IMR-90 (cell line): ENCODE measurements at regions not wholly inside any gene's neighbourhood (a gene's known extent, or its start where the extent isn't known, plus 50 kb on each side); places are given as distances from the start of the nearest gene placed in this dataset.

Experiments
- ATAC-seq: fragments of 200-7000 bp; cut with Tn5 transposase; 2 replicates; pipeline ENCODE4 v1.9.1; 2020; ENCODE audit warnings: low read depth, mild to moderate bottlenecking, moderate library complexity
- BruUV-seq: library from RNA; stranded (reverse); fragments of 400-500 nt; replicated peaks from 2 replicates; lab custom pipeline; 2021; lab: Mats Ljungman, UMichigan
- CTCF ChIA-PET: fragments of 300-600 bp; formaldehyde crosslinking; extraction: SDS; loops from one replicate; lab custom pipeline; 2021; ENCODE audit warnings: antibody characterized with exemption; lab: Yijun Ruan, JAX
- POLR2A ChIA-PET: fragments of 300-600 bp; sonication (Branson Sonifier 250); formaldehyde crosslinking; loops from one replicate; lab custom pipeline; 2022; ENCODE audit warnings: antibody characterized with exemption; ENCODE audit not compliant: unreplicated experiment; lab: Charles Lee
- DNase-seq: peaks from one replicate; pipeline ENCODE4 v3.0.0; 2013
- H2AFZ ChIP-seq: replicated peaks from 2 replicates; pipeline ENCODE3; 2013; ENCODE audit warnings: low read length, mild to moderate bottlenecking; ENCODE audit not compliant: poor library complexity
- H2AK5ac ChIP-seq: 2 replicates; pipeline ENCODE4 v1.6.1; 2013; ENCODE audit warnings: low read depth, low read length, inconsistent platforms
- H2AK9ac ChIP-seq: replicated peaks from 2 replicates; pipeline ENCODE3; 2013; ENCODE audit warnings: mild to moderate bottlenecking, low read depth, low read length, moderate library complexity; ENCODE audit not compliant: poor library complexity
- H2BK120ac ChIP-seq: 2 replicates; pipeline ENCODE4 v1.6.1; 2013; ENCODE audit warnings: low read depth, low read length, inconsistent platforms
- H2BK15ac ChIP-seq: 3 replicates; pipeline ENCODE4 v1.6.1; 2013; ENCODE audit warnings: low read depth, low read length, inconsistent platforms
- H2BK20ac ChIP-seq: 2 replicates; pipeline ENCODE4 v1.6.1; 2013; ENCODE audit warnings: low read depth, mild to moderate bottlenecking, inconsistent platforms, low read length, moderate library complexity
- H2BK5ac ChIP-seq: 2 replicates; pipeline ENCODE4 v1.6.1; 2013; ENCODE audit warnings: mild to moderate bottlenecking, low read depth, low read length, inconsistent platforms; ENCODE audit not compliant: poor library complexity, severe bottlenecking
- H3K14ac ChIP-seq: replicated peaks from 2 replicates; pipeline ENCODE4 v1.6.1; 2013; ENCODE audit warnings: low read depth, low read length, inconsistent platforms
- H3K18ac ChIP-seq: 2 replicates; pipeline ENCODE4 v1.6.1; 2013; ENCODE audit warnings: low read depth, low read length, control low read depth
- H3K23ac ChIP-seq: 2 replicates; pipeline ENCODE4 v1.6.1; 2013; ENCODE audit warnings: low read depth, low read length, inconsistent platforms
- H3K27ac ChIP-seq: 2 replicates; pipeline ENCODE4 v1.5.1; 2013; ENCODE audit warnings: mild to moderate bottlenecking, control low read depth, low read length; ENCODE audit not compliant: insufficient read depth
- H3K27me3 ChIP-seq: 2 replicates; pipeline ENCODE4 v1.6.1; 2013; ENCODE audit warnings: low read length; ENCODE audit not compliant: control insufficient read depth, insufficient read depth
- H3K36me3 ChIP-seq: 2 replicates; pipeline ENCODE4 v1.6.1; 2013; ENCODE audit warnings: low read length, mixed read lengths; ENCODE audit not compliant: control insufficient read depth, insufficient read depth
- H3K4ac ChIP-seq: 2 replicates; pipeline ENCODE4 v1.6.1; 2013; ENCODE audit warnings: low read depth, low read length, inconsistent platforms
- H3K4me1 ChIP-seq: 2 replicates; pipeline ENCODE4 v1.6.1; 2013; ENCODE audit warnings: low read length, mixed read lengths; ENCODE audit not compliant: control insufficient read depth, insufficient read depth
- H3K4me2 ChIP-seq: 2 replicates; pipeline ENCODE4 v1.6.1; 2013; ENCODE audit warnings: low read depth, mild to moderate bottlenecking, control low read depth, low read length, moderate library complexity
- H3K4me3 ChIP-seq: 2 replicates; pipeline ENCODE4 v1.5.1; 2013; ENCODE audit warnings: low read depth, mild to moderate bottlenecking, control low read depth, low read length, moderate library complexity; ENCODE audit not compliant: insufficient read depth
- H3K56ac ChIP-seq: 2 replicates; pipeline ENCODE4 v1.6.1; 2013; ENCODE audit warnings: low read length, inconsistent platforms; ENCODE audit not compliant: insufficient read depth; ENCODE audit errors: extremely low read depth
- H3K79me1 ChIP-seq, 2 experiments: 2 replicates each; pipeline ENCODE4 v1.6.1; 2013; ENCODE audit warnings: low read length in 2 of 2, inconsistent platforms in 1 of 2, low read depth in 1 of 2
- H3K9ac ChIP-seq: 2 replicates; pipeline ENCODE4 v1.6.1; 2013; ENCODE audit warnings: low read depth, low read length, control low read depth
- H3K9me1 ChIP-seq: 2 replicates; pipeline ENCODE4 v1.6.1; 2013; ENCODE audit warnings: low read length, inconsistent platforms; ENCODE audit not compliant: insufficient read depth
- H3K9me3 ChIP-seq: 2 replicates; pipeline ENCODE4 v1.6.1; 2013; ENCODE audit warnings: low read length; ENCODE audit not compliant: control insufficient read depth, insufficient read depth
- H4K20me1 ChIP-seq: 2 replicates; pipeline ENCODE4 v1.6.1; 2013; ENCODE audit warnings: low read length, inconsistent platforms; ENCODE audit not compliant: insufficient read depth
- H4K5ac ChIP-seq: 2 replicates; pipeline ENCODE4 v1.6.1; 2013; ENCODE audit warnings: mild to moderate bottlenecking, low read depth, low read length, control low read depth
- H4K8ac ChIP-seq, 2 experiments: 2 replicates each; pipeline ENCODE4 v1.6.1; 2013; ENCODE audit warnings: low read depth in 2 of 2, low read length in 2 of 2, control low read depth in 1 of 2, inconsistent platforms in 1 of 2
- H4K91ac ChIP-seq: 2 replicates; pipeline ENCODE4 v1.6.1; 2013; ENCODE audit warnings: low read depth, low read length, inconsistent platforms; ENCODE audit not compliant: insufficient read depth
- CEBPB ChIP-seq: IDR thresholded peaks from 2 replicates; pipeline ENCODE4 v1.6.1; 2012; ENCODE audit warnings: low read depth, low read length, improper control_type of control experiment
- MAZ ChIP-seq: IDR thresholded peaks from 2 replicates; pipeline ENCODE4 v1.6.1; 2012; ENCODE audit warnings: low read depth, mild to moderate bottlenecking, low read length, improper control_type of control experiment, moderate library complexity, borderline replicate concordance
- RAD21 ChIP-seq: IDR thresholded peaks from 2 replicates; pipeline ENCODE4 v1.6.1; 2012; ENCODE audit warnings: low read length, improper control_type of control experiment
- WGBS, 2 experiments: methylation state at CpG; one replicate each; pipeline versions ENCODE4 v1.1.5 to v1.1.7; 2013; ENCODE audit warnings: missing lambda C conversion rate in 2 of 2; ENCODE audit not compliant: insufficient read length in 1 of 2; ENCODE audit errors: extremely low coverage in 2 of 2; 5-methylcytosine and 5-hydroxymethylcytosine counted together
- dilution Hi-C: fragments of 300-500 bp; cut with HindIII; formaldehyde crosslinking; loops from one replicate; pipeline ENCODE4 v1.14.3; 2018; ENCODE audit warnings: low sequenced_read_pairs; ENCODE audit not compliant: unreplicated experiment
- in situ Hi-C: fragments of 300-500 bp; cut with MboI; formaldehyde crosslinking; loops from 3 replicates; pipeline ENCODE4 v1.14.3; 2019; ENCODE audit warnings: low sequenced_read_pairs, inconsistent platforms, mixed read lengths
- intact Hi-C: fragments of 100-400 bp; cut with micrococcal nuclease; formaldehyde crosslinking; loops from 2 replicates; pipeline ENCODE4 v1.10.0; 2022

DNA sequence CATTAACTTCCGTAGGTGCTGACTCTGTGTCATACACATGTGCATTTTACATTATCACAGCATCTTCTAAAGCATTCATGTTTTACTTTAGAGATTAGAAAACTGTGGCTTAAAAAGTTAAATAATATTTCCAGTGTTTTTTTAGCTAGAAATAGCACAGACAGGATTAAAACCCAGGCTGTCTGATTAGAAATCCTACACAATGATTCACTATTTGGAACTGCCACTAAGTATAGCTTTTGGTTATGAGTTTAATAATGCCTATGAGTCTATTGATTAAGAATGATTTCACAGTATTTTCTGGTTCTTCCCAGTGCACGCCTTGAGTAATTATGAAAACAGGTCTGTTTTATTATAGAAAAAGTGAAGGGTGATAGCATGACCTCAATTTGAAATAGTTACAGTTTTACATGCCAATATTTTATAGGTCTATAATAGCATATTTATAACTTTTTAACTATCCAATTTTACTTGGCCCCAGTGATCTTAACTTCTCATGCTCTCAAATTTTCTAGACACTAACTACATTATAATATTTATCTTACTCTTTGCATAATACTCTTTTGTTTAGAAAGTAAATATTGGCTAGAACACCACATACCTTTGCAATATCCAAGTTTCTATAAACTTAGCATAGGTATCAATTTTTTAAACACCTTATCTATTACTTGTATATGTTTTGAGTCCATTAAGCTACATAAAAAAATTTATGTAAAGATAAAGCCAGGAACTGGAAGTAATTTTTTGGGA, 313.2 kb downstream of the RND3 start:
- no peak for ATAC-seq
- POLR2A ChIA-PET, result no interaction called here

More for the DNA sequence above, 313.2 kb downstream of the RND3 start:
- in situ Hi-C loops (no loop called here), intact Hi-C loops (no loop called here), dilution Hi-C loops (no loop called here)
- Histone ChIP-seq H3K4ac (no peak overlapping the region), H3K4me3 (no peak overlapping the region), H2AK5ac (no peak overlapping the region), H3K18ac (no peak overlapping the region), H4K5ac (no peak overlapping the region), H3K9ac (no peak overlapping the region), H2BK15ac (no peak overlapping the region), H2BK20ac (no peak overlapping the region), H4K91ac (no peak overlapping the region), H2BK5ac (no peak overlapping the region), H3K36me3 (no peaks in the 10 kb centered on the region), H3K27ac (no peak overlapping the region), H3K79me1 (no peaks in the 10 kb centered on the region), H2AK9ac (no peak overlapping the region), H3K23ac (no peak overlapping the region), H3K9me3 (no peaks in the 10 kb centered on the region), H3K14ac (no peak overlapping the region), H2BK120ac (no peak overlapping the region), H4K20me1 (no peaks in the 10 kb centered on the region), H3K27me3 (no peaks in the 10 kb centered on the region), H4K8ac (no peak overlapping the region), H3K9me1 (no peaks in the 10 kb centered on the region; the same call in 1 of the 2 replicates), H3K56ac (no peak overlapping the region), H3K4me1 (no peaks in the 10 kb centered on the region), H2AFZ (no peak overlapping the region), H3K4me2 (no peak overlapping the region)
- BruUV-seq, result no TSS peak
- no CpG with 5 or more reads among the region's 2 CpGs for WGBS, 2 experiments
- DNase-seq, result no peak
- TF ChIP-seq CEBPB, result no peak
- TF ChIP-seq RAD21, result no peak
- TF ChIP-seq MAZ, result no peak
- CTCF ChIA-PET, result no interaction called here
